GM19351 (cell line): ENCODE measurements at regions not wholly inside any gene's neighbourhood (a gene's known extent, or its start where the extent isn't known, plus 50 kb on each side); places are given as distances from the start of the nearest gene placed in this dataset.

Experiments used
- ATAC-seq: cut with Tn5 transposase; IDR thresholded peaks from one replicate; pipeline ENCODE4 v1.9.1; 2021; ENCODE audit warnings: mild to moderate bottlenecking, moderate library complexity; ENCODE audit not compliant: unreplicated experiment

GRCh38 chr20:11032611-11033010, 358.8 kb upstream of the JAG1 start:
- ATAC-seq, result no peak

- no peak for ATAC-seq
Measured at GRCh38 chr20:11034025-11034424, 360.2 kb upstream of the JAG1 start.

- ATAC-seq, result no peak
Measured at GRCh38 chr20:11035211-11035610, 361.4 kb upstream of the JAG1 start.

GRCh38 chr20:11041396-11041795, 367.6 kb upstream of the JAG1 start:
- ATAC-seq, result no peak

- ATAC-seq, result no peak
Measured at GRCh38 chr20:11043001-11043400, 369.2 kb upstream of the JAG1 start.

- ATAC-seq, result no peak
Measured at GRCh38 chr20:11044561-11044960, 370.8 kb upstream of the JAG1 start.

- ATAC-seq, result no peak
Measured at GRCh38 chr20:11045412-11046175, 371.8 kb upstream of the JAG1 start.

GRCh38 chr20:11047559-11047958, 373.8 kb upstream of the JAG1 start:
- no peak for ATAC-seq

GRCh38 chr20:11048739-11049138, 374.9 kb upstream of the JAG1 start:
- ATAC-seq, result no peak

GRCh38 chr20:11050350-11050749, 376.6 kb upstream of the JAG1 start:
- no peak for ATAC-seq

- no peak for ATAC-seq
Measured at GRCh38 chr20:11051136-11051535, 377.3 kb upstream of the JAG1 start.

GRCh38 chr20:11053310-11053709, 379.5 kb upstream of the JAG1 start:
- no peak for ATAC-seq

GRCh38 chr20:11054266-11054993, 380.6 kb upstream of the JAG1 start:
- ATAC-seq, result no peak

GRCh38 chr20:11056414-11056813, 382.6 kb upstream of the JAG1 start:
- no peak for ATAC-seq

GRCh38 chr20:11057624-11058023, 383.8 kb upstream of the JAG1 start:
- no peak for ATAC-seq

- ATAC-seq, result no peak
Measured at GRCh38 chr20:11059659-11060058, 385.9 kb upstream of the JAG1 start.

GRCh38 chr20:11060423-11061185, 386.8 kb upstream of the JAG1 start:
- no peak for ATAC-seq

- no peak for ATAC-seq
Measured at GRCh38 chr20:11063444-11063843, 389.6 kb upstream of the JAG1 start.

- no peak for ATAC-seq
Measured at GRCh38 chr20:11064946-11065345, 391.1 kb upstream of the JAG1 start.

GRCh38 chr20:11067359-11067758, 393.6 kb upstream of the JAG1 start:
- ATAC-seq, result no peak

GRCh38 chr20:11072982-11073381, 399.2 kb upstream of the JAG1 start:
- ATAC-seq, result no peak
